ENCODE measurements at regions not wholly inside any gene's neighbourhood (a gene's known extent, or its start where the extent isn't known, plus 50 kb on each side); places are given as distances from the start of the nearest gene placed in this dataset.
"Not testable (repeated sequence)": the region's sequence is repeated elsewhere in the genome, so short reads cannot be mapped to it uniquely, and the experiment has no call there.

- 66% methylated on average over 2 of the region's 2 CpGs for WGBS
- not testable (repeated sequence) for H3K27me3 ChIP-seq (ENCODE audit: control insufficient read depth in 4 of 4, insufficient read depth in 4 of 4, low read length in 3 of 4); H3K36me3 ChIP-seq (ENCODE audit: control insufficient read depth in 4 of 4, insufficient read depth in 3 of 4, low read depth in 1 of 4, low read length in 3 of 4); DNase-seq (ENCODE audit: low spot score); H3K4me3 ChIP-seq (ENCODE audit: low read depth in 1 of 3, low read length in 3 of 3); H3K9me3 ChIP-seq (ENCODE audit: control insufficient read depth in 4 of 4, low read length in 3 of 4); H3K9ac ChIP-seq (ENCODE audit: low read depth in 1 of 2, low read length in 2 of 2); H3K27ac ChIP-seq (ENCODE audit: low read depth in 1 of 2, low read length in 2 of 2); H3K4me1 ChIP-seq (ENCODE audit: control insufficient read depth in 4 of 4, insufficient read depth in 4 of 4, low read length in 3 of 4)
These were observed 492.8 kb downstream of the JRKL start for GRCh38 chr11:96882622-96883021.

GRCh38 chr11:96885405-96885804, 495.6 kb downstream of the JRKL start:
- no peaks in the 10 kb centered on the region for H3K36me3 ChIP-seq (ENCODE audit: control insufficient read depth in 4 of 4, insufficient read depth in 3 of 4, low read depth in 1 of 4, low read length in 3 of 4)
- H3K4me1 ChIP-seq (ENCODE audit: control insufficient read depth in 4 of 4, insufficient read depth in 4 of 4, low read length in 3 of 4) = no peaks in the 10 kb centered on the region
- H3K27me3 ChIP-seq (ENCODE audit: control insufficient read depth in 4 of 4, insufficient read depth in 4 of 4, low read length in 3 of 4) = no peaks in the 10 kb centered on the region
- no peak for TF ChIP-seq NR2F2 (IDR thresholded peaks at IDR 0.05)
- TF ChIP-seq ZBTB33 (IDR thresholded peaks at IDR 0.05) = no peak
- no peak for TF ChIP-seq RAD21 (IDR thresholded peaks at IDR 0.05)
- 61% methylated on average over 3 of the region's 3 CpGs for WGBS
- H3K9ac ChIP-seq (ENCODE audit: low read depth in 1 of 2, low read length in 2 of 2) = no peak overlapping the region
- H3K27ac ChIP-seq (ENCODE audit: low read depth in 1 of 2, low read length in 2 of 2) = no peak overlapping the region
- H3K4me3 ChIP-seq (ENCODE audit: low read depth in 1 of 3, low read length in 3 of 3) = no peak overlapping the region
- H3K9me3 ChIP-seq (ENCODE audit: control insufficient read depth in 4 of 4, low read length in 3 of 4) = no peaks in the 10 kb centered on the region
- no peak for DNase-seq (ENCODE audit: low spot score)

- Histone ChIP-seq H3K27ac (ENCODE audit: low read depth in 1 of 2, low read length in 2 of 2) (no peak overlapping the region), H3K9me3 (ENCODE audit: control insufficient read depth in 4 of 4, low read length in 3 of 4) (no peaks in the 10 kb centered on the region), H3K36me3 (ENCODE audit: control insufficient read depth in 4 of 4, insufficient read depth in 3 of 4, low read depth in 1 of 4, low read length in 3 of 4) (no peaks in the 10 kb centered on the region), H3K4me1 (ENCODE audit: control insufficient read depth in 4 of 4, insufficient read depth in 4 of 4, low read length in 3 of 4) (no peaks in the 10 kb centered on the region), H3K9ac (ENCODE audit: low read depth in 1 of 2, low read length in 2 of 2) (no peak overlapping the region), H3K27me3 (ENCODE audit: control insufficient read depth in 4 of 4, insufficient read depth in 4 of 4, low read length in 3 of 4) (no peaks in the 10 kb centered on the region), H3K4me3 (ENCODE audit: low read depth in 1 of 3, low read length in 3 of 3) (no peak overlapping the region)
- TF ChIP-seq CTCF (IDR thresholded peaks at IDR 0.05; ENCODE audit: low read depth, low read length, missing input control) (no peak), YY1 (IDR thresholded peaks at IDR 0.05) (no peak), EGR1 (IDR thresholded peaks at IDR 0.05; ENCODE audit: low read depth in 2 of 2) (no peak), SP1 (IDR thresholded peaks at IDR 0.05) (no peak), HNF4G (IDR thresholded peaks at IDR 0.05) (no peak), FOXA2 (IDR thresholded peaks at IDR 0.05) (no peak), ATF3 (IDR thresholded peaks at IDR 0.05) (no peak), JUND (IDR thresholded peaks at IDR 0.05) (no peak), ZBTB33 (IDR thresholded peaks at IDR 0.05) (no peak), RAD21 (IDR thresholded peaks at IDR 0.05) (no peak), REST (IDR thresholded peaks at IDR 0.05) (no peak), MAX (IDR thresholded peaks at IDR 0.05) (no peak), FOXA1 (IDR thresholded peaks at IDR 0.05) (no peak), NR2F2 (IDR thresholded peaks at IDR 0.05) (no peak), TAF1 (conservative IDR thresholded peaks at IDR 0.05) (no peak), HNF4A (conservative IDR thresholded peaks at IDR 0.05) (no peak), RXRA (IDR thresholded peaks at IDR 0.05) (no peak), GABPA (IDR thresholded peaks at IDR 0.05 in 1 of 2, conservative IDR thresholded peaks at IDR 0.05 in 1 of 2) (no peak)
- whole genome bisulfite sequencing = 72% methylated on average over 2 of the region's 2 CpGs
- no peak for DNase-seq (ENCODE audit: low spot score)
These were observed 496.1 kb downstream of the JRKL start for GRCh38 chr11:96885912-96886311.
